Fibroblast of mammary gland (primary cell): ENCODE measurements at regions not wholly inside any gene's neighbourhood (a gene's known extent, or its start where the extent isn't known, plus 50 kb on each side); places are given as distances from the start of the nearest gene placed in this dataset.
"Not testable (repeated sequence)": the region's sequence is repeated elsewhere in the genome, so short reads cannot be mapped to it uniquely, and the experiment has no call there.

Experiments
- DNase-seq: peaks from one replicate; pipeline ENCODE4 v3.0.0-alpha.2; 2010; ENCODE audit warnings: low read depth
- H3K4me3 ChIP-seq: 2 replicates; pipeline ENCODE4 v1.5.1; 2011; ENCODE audit warnings: low read depth, mild to moderate bottlenecking, low read length, moderate library complexity; ENCODE audit not compliant: control insufficient read depth
- TF ChIP-seq, protein P1 (sequence below): conservative IDR thresholded peaks from 2 replicates; pipeline ENCODE4 v1.5.1; 2011; ENCODE audit warnings: low read depth, low read length, inconsistent platforms; ENCODE audit not compliant: control insufficient read depth, insufficient read depth

DNA sequence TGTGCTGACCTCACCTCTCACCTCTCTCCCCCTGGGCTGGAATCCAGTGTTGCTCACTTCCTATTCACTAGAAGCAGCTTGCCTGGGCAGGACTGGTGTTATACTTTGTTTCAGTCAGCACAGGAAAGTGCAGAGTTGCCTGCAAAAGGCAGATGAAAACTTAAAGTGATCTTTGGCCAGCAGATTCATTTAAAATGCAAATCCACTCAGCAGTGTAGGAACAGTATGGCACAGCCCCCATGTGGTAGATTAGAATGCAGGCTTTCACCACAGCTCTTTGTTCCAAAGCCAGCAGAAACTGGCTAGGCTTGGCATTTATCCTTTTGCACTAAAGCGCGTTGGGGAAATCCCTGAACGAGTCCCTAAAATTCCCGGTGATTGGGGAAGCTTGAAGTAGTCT lies 301.2 kb downstream of the OR4C45 start:
- TF ChIP-seq, protein P1, sequence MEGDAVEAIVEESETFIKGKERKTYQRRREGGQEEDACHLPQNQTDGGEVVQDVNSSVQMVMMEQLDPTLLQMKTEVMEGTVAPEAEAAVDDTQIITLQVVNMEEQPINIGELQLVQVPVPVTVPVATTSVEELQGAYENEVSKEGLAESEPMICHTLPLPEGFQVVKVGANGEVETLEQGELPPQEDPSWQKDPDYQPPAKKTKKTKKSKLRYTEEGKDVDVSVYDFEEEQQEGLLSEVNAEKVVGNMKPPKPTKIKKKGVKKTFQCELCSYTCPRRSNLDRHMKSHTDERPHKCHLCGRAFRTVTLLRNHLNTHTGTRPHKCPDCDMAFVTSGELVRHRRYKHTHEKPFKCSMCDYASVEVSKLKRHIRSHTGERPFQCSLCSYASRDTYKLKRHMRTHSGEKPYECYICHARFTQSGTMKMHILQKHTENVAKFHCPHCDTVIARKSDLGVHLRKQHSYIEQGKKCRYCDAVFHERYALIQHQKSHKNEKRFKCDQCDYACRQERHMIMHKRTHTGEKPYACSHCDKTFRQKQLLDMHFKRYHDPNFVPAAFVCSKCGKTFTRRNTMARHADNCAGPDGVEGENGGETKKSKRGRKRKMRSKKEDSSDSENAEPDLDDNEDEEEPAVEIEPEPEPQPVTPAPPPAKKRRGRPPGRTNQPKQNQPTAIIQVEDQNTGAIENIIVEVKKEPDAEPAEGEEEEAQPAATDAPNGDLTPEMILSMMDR = no peak
- no peak overlapping the region for H3K4me3 ChIP-seq
- DNase-seq = no peak

DNA sequence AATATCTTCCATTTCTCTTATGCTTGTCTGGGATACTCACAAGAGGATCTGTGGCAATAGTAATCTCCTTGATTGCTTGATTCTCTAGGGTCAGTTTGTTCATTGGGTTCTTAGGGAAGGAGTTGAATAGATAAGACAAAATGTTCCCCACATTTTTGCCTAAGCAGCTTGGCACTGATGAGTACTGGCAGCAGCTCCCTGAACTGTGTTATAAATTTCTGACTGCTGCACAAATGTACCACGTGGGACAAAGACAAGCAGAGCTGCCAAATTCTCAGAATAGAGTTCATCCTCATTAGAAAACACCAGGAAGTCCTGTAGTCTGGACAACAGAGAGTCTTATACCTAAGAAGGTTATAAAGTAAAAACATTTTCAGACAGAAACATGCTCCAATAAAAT lies 304.8 kb downstream of the OR4C45 start:
- H3K4me3 ChIP-seq, DNase-seq: not testable (repeated sequence)

DNA sequence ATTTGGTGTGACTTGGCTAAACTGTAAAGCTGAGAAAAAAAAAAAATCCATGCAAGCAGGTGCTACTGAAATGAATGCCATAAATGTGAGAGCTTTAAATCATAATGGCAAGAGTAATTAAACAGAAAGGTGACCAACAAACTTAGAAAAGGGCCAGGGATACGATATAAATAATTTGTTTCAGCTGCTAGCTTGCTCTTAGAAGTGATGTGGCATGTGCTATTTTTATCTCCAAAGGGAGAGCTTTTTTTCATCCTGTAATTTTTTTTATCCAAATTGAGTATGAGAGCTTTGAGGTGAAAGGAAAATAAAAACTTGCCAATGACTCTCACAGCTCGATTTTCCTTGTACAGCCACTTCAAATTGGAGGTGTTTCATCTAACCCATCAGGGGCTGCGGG lies 315.3 kb downstream of the OR4C45 start:
- H3K4me3 ChIP-seq = not testable (repeated sequence)

DNA sequence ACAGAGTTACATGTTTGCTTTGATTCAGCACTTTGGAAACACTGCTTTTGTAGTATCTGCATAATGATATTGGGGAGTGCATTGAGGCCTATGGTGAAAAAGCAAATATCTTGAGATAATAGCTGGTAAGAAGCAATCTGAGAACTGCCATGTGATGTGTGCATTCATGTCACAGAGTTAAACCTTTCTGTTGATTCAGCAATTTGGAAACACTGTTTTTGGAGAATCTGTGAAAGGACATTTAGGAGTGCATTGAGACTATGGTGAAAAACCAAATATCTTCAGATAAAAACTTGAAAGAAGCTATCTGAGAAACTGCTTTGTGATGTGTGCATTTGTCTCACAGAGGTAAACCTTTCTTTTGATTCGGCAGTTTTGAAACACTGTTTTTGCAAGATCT lies 346.8 kb downstream of the OR4C45 start:
- TF ChIP-seq, protein P1 = no peak
- no peak for DNase-seq
- no peak overlapping the region for H3K4me3 ChIP-seq

More for the DNA sequence above, 315.3 kb downstream of the OR4C45 start:
- not testable (repeated sequence) for DNase-seq

DNA sequence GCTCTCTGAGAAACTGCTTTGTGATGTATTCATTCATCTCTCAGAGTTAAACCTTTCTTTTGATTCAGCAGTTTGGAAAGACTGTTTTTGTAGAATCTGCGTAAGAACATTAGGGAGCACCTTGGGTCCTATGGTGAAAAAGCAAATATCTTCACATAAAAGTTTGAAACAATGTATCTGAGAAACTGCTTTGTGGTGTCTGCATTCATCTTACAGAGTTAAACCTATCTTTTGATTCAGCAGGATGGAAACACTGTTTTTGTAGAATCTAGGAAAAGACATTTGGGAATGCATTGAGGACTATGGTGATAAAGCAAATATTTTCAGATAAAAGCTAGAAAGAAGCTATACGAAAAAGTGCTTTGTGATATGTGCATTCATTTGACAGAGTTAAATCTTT lies 361.3 kb downstream of the OR4C45 start:
- DNase-seq = no peak
- H3K4me3 ChIP-seq = no peak overlapping the region
- TF ChIP-seq, protein P1 = no peak

DNA sequence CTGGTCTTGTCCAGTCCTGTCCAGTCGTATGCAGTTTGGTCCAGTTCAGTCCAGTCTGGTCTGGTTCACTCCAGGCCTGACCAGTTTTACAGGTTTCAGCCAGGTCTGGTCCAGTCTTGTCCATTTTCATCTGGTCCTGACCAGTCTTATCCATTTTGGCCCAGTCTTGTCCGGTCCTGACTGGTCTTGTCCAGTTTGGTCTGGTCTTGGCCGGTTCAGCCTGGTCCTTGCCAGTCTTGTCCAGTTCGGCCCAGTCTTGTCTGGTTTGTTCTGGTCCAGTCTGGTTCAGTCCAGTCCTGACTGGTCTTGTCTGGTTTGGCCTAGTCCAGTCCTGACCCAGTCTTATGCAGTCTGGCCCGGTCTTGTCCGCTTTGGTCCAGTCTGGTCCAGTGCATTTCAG lies 380.2 kb downstream of the OR4C45 start:
- DNase-seq = no peak
- TF ChIP-seq, protein P1 = no peak
- H3K4me3 ChIP-seq = no peak overlapping the region

DNA sequence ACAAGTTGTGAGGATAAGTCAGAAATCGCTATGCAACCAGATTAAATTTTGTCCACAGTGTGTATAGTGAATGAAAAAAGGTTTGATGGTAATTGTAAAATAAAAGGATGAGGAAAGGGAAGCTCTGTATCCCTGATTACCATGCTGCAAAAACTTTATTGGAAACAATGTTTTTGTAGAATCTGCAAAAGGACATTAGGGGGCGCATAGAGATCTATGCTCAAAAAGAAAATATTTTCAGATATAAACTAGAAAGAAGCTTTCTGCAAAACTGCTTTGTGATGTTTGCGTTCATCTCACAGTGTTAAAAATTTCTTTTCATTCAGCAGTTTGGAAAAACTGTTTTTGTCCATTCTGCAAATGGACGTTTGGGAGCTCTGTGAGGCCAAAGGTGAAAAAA lies 390.5 kb downstream of the OR4C45 start:
- no peak for DNase-seq
- TF ChIP-seq, protein P1 = no peak
- H3K4me3 ChIP-seq = no peak overlapping the region
